Stimulated activated CD8-positive, alpha-beta memory T cell treated with anti-CD3 and anti-CD28 coated beads, Interleukin-4, amount 100 ng/mL, for 4 hours (primary cell): ENCODE measurements at regions not wholly inside any gene's neighbourhood (a gene's known extent, or its start where the extent isn't known, plus 50 kb on each side); places are given as distances from the start of the nearest gene placed in this dataset.

Experiments
- DNase-seq, 2 donors: peaks; one replicate each; pipeline ENCODE4 v3.0.0-alpha.2; 2020; ENCODE audit warnings: low read depth in 2 of 2, low spot score in 1 of 2

DNA sequence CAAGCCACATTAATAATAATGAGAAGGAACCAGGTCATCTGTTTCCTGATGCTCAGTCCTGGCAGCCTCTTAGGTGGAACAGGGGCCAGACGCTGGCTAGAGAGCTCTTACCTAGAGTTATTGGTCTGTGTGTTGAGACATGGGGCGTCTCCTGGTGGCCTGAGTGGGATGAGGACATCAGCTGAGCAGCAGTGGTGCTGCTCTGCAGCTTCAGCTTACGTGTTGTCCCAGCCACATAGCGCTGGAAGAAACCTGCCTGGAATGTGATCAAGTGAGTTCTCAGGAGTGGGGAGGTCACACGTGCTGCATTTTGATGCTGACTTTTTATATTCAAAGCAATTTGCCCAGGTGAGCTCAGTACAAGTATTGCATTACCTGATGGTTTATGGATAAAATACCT is 355.4 kb downstream of the CDH26 start:
- DNase-seq = no peak

GRCh38 chr20:60314727-60315126 is 356.5 kb downstream of the CDH26 start:
- no peak for DNase-seq

- no peak for DNase-seq
Observed at GRCh38 chr20:60316476-60317158, 358.4 kb downstream of the CDH26 start.

GRCh38 chr20:60317401-60317800 is 359.2 kb downstream of the CDH26 start:
- no peak for DNase-seq

DNA sequence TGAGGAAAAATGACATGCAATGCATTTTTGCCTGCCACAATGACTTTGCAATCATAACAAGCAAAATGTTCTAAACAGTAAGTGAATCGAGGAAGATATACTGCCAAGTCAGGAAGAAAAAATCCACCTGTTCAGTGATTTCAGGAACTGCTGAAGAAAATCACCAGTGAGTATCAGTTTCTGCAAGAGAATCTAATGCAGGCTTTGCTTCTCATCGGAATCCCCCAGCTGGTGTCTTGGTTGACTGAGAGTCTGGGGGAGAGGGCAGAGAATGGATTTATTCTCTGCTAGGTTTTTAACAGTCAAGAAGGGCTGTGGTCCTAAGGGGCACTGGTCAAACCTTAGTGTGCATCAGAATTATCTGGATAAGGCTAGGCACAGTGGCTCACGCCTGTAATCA is 363.4 kb downstream of the CDH26 start:
- DNase-seq = no peak

GRCh38 chr20:60326821-60327220 is 368.6 kb downstream of the CDH26 start:
- no peak for DNase-seq

GRCh38 chr20:60327971-60328660 is 369.9 kb downstream of the CDH26 start:
- DNase-seq = no peak

GRCh38 chr20:60330461-60330860 is 372.2 kb downstream of the CDH26 start:
- DNase-seq = no peak

DNA sequence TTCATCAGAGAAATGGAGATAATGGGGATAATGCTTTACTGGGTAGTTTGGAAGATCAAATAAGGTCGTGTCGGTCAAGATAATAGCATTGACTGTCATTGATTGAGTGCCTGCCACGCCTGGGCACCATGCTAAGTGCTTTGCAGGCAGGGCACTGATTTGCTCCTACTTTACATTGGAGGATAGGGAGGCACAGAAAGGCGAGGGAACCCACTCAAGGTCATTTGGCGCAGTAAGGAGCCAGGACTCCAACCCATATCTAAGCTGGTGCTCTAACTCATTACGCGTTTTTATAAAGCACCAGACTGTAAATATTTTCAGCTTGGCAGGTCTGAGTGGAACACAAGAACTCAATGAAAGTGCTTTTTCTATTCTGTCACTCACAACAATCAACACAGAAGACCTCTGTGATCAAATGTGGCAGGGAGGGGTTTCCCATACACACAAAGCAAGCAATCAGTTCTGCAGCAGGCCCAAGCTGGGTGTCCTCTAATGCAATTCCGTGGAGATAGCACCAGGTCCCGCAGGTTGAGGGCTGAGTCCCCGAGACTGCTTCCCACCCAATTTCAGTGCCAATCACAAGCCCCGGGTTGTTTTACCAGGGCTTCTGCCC is 373.6 kb downstream of the CDH26 start:
- DNase-seq = no peak

DNA sequence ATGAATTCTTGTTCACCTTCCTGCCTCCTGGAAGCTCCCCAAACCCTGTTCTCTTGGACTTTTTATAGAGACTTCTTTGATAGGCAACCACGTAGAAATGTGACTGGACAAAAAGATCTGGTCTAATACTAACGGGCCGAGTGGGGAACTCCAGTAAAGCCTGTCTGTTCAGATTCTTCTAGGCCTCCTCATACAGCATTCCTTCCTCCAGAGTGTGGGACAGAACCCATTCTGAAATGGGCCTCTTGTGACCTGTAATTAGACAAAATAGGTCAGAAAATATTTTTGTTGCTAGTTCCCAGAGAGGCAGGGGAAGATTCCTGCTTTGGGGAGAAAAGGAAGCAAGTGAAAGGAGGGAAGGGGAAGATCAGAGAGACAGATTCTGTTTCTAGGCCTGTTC is 374.3 kb downstream of the CDH26 start:
- DNase-seq = no peak

DNA sequence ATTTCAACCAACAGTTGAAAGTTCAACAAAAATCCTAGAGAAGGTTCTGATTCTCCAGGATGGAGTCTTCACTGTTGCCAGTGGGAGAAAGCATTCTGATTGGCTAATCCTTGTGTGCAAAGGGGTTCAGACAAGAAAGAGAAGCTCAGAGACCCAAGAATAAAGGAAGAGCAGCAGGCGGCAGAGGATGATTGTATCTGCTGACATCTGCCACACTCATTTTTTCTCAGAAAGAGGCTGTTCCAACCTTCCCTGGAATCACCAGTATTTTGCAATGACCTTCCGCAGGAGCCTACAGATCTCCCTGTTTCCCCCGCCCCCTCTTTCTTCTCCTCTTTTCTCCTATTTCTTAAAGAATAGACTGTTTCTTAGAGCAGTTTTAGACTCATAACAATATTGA is 376.7 kb downstream of the CDH26 start:
- no peak for DNase-seq

DNA sequence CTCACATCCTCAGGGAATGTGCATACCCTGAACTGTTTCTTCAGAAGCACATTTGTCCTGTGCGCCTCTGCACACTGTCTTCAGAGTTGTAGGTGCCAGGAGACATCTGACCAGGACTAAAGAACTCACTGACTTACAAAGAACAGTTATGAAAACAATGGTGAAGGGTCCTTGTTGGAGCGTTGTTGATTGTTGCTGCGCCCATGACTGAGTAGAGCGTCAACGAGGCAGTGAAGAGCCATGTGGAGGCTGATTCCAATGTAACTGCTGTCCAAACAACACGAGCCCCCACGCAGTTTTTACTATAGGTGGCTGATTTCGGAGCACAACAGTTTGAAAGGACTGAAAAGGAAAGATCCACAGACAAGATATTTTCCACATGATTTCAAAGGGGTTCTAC is 380.3 kb downstream of the CDH26 start:
- DNase-seq = no peak

DNA sequence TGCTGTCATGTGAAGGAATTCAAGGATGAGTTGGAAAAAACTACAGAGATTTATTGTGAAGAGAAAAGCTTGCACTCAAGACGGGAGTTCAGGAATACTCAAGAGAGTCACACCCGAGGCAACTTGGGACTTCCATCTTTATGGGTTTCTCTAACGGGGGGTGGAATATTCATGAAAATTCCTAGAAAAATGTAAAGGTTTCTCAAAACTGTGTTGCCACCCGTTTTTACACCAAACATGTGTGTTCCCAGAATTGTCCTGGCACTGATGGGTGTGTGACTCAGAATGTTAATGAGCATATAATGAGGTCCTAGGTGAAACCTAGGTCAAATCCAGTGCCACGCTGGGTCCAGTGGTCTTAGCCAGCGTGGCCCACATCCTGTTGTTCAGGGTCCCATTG is 381.5 kb downstream of the CDH26 start:
- no peak for DNase-seq

DNA sequence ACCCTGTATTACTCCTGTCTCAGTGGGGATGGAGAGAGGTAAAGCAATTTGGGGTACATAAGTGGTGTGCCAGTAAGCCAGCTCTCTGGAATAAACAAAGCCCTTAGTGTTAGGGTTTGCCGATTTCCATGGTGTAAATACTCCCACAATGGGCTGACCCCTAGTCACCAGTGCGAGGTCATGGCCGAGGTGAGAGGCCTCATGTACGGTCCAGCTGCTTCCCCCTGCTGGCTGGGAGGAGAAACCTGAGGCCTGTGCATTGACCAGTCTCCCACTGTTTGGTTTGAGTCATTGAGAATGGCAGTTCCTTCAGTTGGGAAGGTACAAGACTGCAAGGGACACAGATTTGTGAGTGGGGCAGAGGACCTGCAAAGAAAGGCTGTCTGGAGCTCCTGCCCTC is 382.0 kb downstream of the CDH26 start:
- no peak for DNase-seq

DNA sequence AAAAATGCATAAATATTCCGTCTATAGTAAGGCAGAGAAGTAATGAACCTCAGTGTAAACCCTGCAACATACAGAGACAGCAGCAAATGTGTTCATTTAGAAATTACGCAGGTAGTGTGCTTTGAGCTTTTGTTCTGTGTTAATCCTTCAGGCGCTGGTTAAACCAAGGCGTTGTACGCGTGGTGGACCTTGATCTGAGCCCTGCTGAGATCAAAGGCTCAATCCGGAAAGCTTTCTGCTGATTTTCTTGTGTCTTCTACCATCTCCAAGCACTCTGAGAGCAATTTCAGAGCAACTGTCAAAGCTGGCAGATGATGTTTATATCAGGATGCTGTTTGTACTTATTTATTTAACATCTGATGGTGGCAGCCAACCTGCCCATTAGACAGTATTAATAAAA is 382.8 kb downstream of the CDH26 start:
- DNase-seq = no peak

GRCh38 chr20:60345106-60345505 is 386.9 kb downstream of the CDH26 start:
- no peak for DNase-seq

DNA sequence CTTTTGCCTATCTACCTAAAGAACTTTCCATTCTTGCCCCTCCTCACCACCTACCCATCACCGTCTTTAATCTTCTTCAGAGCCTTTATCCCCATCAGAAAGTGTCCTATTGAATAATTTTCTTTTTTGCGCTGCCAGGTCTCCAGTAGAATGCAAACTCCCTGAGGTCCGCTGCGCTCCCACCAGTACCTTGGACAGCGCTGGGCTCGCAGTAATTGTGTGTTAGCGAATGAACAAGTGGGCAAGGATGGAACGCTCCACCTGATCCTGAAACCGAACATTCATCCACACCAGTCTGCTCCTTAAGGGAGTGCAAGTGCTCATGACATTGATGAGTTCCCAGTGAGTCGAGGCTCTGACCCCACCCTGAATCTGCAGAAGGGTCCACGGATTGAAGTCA is 391.2 kb downstream of the CDH26 start:
- no peak for DNase-seq

- DNase-seq = no peak
Observed at GRCh38 chr20:60352017-60352416, 393.8 kb downstream of the CDH26 start.

DNA sequence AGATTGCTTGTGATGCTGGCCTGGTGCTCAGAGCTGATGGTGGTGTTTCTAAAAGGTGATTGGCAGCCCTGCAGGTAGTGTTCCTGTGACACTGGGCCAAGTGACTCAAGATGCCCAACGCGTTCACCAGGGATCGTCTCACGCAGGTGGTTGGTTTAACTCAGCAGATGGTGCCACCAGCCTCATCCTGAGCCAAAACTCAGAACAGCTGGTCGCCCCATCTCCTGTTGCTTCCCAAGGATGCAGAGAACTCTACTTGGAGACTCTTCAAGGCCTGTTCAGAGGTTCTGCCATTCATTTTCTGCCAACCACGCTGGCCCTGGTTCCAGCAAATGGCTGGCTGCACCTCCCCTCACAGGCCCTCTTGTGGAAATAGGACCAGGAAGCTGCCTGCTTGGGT is 394.4 kb downstream of the CDH26 start:
- DNase-seq = no peak

GRCh38 chr20:60354024-60354580 is 395.9 kb downstream of the CDH26 start:
- no peak for DNase-seq

DNA sequence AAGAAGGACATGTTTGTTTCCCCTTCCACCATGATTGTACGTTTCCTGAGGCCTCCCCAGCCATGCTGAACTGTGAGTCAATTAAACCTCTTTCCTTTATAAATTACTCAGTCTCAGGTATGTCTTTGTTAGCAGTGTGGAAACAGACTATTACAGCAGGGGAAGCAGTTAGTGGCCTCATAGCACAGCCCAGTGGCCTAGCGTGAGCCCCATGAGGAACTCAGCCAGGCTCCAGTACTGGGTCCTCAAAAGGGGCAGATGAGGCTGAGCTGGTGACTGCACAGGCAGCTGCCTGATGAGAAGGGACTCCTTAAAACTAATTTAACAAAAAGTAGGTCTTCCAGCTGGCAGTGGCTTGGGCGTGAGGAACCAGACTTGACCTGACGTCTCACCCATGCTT is 399.9 kb downstream of the CDH26 start:
- DNase-seq = no peak

GRCh38 chr20:60359010-60359409 is 400.8 kb downstream of the CDH26 start:
- no peak for DNase-seq
